KMS-11 (cell line): ENCODE measurements at regions not wholly inside any gene's neighbourhood (a gene's known extent, or its start where the extent isn't known, plus 50 kb on each side); places are given as distances from the start of the nearest gene placed in this dataset.
"Not testable (repeated sequence)": the region's sequence is repeated elsewhere in the genome, so short reads cannot be mapped to it uniquely, and the experiment has no call there.

Experiments used
- H2AFZ ChIP-seq: fragments of 200-600 bp; sonication (generic); 2 replicates; pipeline ENCODE4 v1.6.1; 2016; ENCODE audit warnings: antibody characterized with exemption, mixed run types, low read depth
- H3K27ac ChIP-seq: fragments of 200-600 bp; sonication (generic); 2 replicates; pipeline ENCODE4 v1.6.1; 2016; ENCODE audit warnings: mild to moderate bottlenecking, mixed run types
- H3K27me3 ChIP-seq: fragments of 200-600 bp; sonication (generic); 2 replicates; pipeline ENCODE4 v1.6.1; 2017; ENCODE audit warnings: mild to moderate bottlenecking, low read depth, mixed run types, moderate library complexity; ENCODE audit not compliant: insufficient read depth
- H3K36me3 ChIP-seq: fragments of 200-600 bp; sonication (generic); 2 replicates; pipeline ENCODE4 v1.6.1; 2017; ENCODE audit warnings: mild to moderate bottlenecking, mixed run types; ENCODE audit not compliant: insufficient read depth
- H3K4me1 ChIP-seq: fragments of 200-600 bp; sonication (generic); 2 replicates; pipeline ENCODE4 v1.6.1; 2016; ENCODE audit warnings: mild to moderate bottlenecking, low read depth, mixed run types; ENCODE audit not compliant: poor library complexity, severe bottlenecking
- H3K4me2 ChIP-seq: fragments of 200-600 bp; sonication (generic); 2 replicates; pipeline ENCODE4 v1.7.0; 2016; ENCODE audit warnings: mild to moderate bottlenecking, mixed run types
- H3K4me3 ChIP-seq: fragments of 200-600 bp; sonication (generic); IDR thresholded peaks from 2 replicates; pipeline ENCODE4 v1.6.1; 2017; ENCODE audit warnings: low read depth, low read length, mixed read lengths; ENCODE audit not compliant: insufficient read depth
- H3K79me2 ChIP-seq: fragments of 200-600 bp; sonication (generic); 2 replicates; pipeline ENCODE4 v1.6.1; 2016; ENCODE audit warnings: low read depth, mixed run types; ENCODE audit not compliant: insufficient read depth
- H3K9ac ChIP-seq: fragments of 200-600 bp; sonication (generic); 2 replicates; pipeline ENCODE4 v1.6.1; 2016; ENCODE audit warnings: mild to moderate bottlenecking, mixed run types
- H4K20me1 ChIP-seq: fragments of 200-600 bp; sonication (generic); 2 replicates; pipeline ENCODE4 v1.6.1; 2016; ENCODE audit warnings: mild to moderate bottlenecking, mixed run types; ENCODE audit not compliant: insufficient read depth
- TF ChIP-seq, protein P1 (sequence below): fragments of 200-600 bp; sonication (generic); conservative IDR thresholded peaks from 2 replicates; pipeline ENCODE4 v1.6.1; 2017; ENCODE audit warnings: low read depth, mild to moderate bottlenecking, antibody characterized with exemption, low read length, moderate library complexity, mixed read lengths

DNA sequence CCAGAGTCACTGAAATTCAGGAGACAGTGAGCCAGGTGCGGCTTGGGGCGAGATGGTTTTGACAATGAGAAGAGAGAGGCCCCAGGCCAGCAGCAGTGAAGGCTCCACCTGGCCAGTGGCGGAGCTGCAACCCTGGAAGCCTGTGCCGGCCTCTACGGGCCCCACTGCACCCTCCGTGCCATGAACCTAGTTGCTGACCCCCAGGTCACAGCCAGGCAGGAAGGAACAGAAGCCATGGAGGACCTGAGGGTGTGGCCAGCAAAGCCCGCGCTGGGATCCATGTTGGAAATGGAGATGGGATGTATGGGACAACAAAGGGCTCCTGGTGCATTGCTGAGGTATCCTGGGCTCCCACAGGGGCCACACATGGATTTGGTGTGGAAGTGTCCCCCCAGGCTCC is 1528.5 kb downstream of the BRD1 start:
- Histone ChIP-seq H3K27me3 (peaks cover 2% of the 10 kb centered on the region; the same call in 1 of the 2 replicates), H3K4me2 (no peak overlapping the region), H4K20me1 (no peaks in the 10 kb centered on the region), H2AFZ (no peak overlapping the region), H3K27ac (no peak overlapping the region), H3K4me3 (no peak overlapping the region), H3K79me2 (no peaks in the 10 kb centered on the region), H3K36me3 (no peaks in the 10 kb centered on the region), H3K9ac (no peak overlapping the region), H3K4me1 (no peaks in the 10 kb centered on the region)
- TF ChIP-seq, protein P1, sequence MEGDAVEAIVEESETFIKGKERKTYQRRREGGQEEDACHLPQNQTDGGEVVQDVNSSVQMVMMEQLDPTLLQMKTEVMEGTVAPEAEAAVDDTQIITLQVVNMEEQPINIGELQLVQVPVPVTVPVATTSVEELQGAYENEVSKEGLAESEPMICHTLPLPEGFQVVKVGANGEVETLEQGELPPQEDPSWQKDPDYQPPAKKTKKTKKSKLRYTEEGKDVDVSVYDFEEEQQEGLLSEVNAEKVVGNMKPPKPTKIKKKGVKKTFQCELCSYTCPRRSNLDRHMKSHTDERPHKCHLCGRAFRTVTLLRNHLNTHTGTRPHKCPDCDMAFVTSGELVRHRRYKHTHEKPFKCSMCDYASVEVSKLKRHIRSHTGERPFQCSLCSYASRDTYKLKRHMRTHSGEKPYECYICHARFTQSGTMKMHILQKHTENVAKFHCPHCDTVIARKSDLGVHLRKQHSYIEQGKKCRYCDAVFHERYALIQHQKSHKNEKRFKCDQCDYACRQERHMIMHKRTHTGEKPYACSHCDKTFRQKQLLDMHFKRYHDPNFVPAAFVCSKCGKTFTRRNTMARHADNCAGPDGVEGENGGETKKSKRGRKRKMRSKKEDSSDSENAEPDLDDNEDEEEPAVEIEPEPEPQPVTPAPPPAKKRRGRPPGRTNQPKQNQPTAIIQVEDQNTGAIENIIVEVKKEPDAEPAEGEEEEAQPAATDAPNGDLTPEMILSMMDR: no peak

DNA sequence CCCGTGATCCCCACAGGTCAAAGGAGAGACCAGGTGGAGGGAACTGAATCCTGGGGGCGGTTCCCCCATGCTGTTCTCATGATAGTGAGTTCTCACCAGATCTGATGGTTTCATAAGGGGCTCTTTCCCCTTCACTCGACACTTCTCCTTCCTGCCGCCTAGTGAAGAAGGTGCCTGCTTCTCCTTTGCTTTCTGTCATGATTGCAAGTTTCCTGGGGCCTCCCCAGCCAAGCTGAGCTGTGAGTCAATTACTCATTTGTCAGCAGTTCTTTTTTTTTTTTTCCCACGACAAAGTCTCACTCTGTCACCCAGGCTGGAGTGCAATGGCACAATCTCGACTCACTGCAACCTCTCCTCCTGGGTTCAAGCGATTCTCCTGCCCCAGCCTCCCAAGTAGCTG is 1530.4 kb downstream of the BRD1 start:
- H3K4me2 ChIP-seq: no peak overlapping the region
- no peak overlapping the region for H2AFZ ChIP-seq
- H3K36me3 ChIP-seq: no peaks in the 10 kb centered on the region
- H3K27ac ChIP-seq: no peak overlapping the region
- H3K9ac ChIP-seq: no peak overlapping the region
- H3K27me3 ChIP-seq: peaks cover 2% of the 10 kb centered on the region; the same call in 1 of the 2 replicates
- no peaks in the 10 kb centered on the region for H3K79me2 ChIP-seq
- H3K4me1 ChIP-seq: no peaks in the 10 kb centered on the region
- H3K4me3 ChIP-seq: no peak overlapping the region
- TF ChIP-seq, protein P1: no peak
- no peaks in the 10 kb centered on the region for H4K20me1 ChIP-seq

DNA sequence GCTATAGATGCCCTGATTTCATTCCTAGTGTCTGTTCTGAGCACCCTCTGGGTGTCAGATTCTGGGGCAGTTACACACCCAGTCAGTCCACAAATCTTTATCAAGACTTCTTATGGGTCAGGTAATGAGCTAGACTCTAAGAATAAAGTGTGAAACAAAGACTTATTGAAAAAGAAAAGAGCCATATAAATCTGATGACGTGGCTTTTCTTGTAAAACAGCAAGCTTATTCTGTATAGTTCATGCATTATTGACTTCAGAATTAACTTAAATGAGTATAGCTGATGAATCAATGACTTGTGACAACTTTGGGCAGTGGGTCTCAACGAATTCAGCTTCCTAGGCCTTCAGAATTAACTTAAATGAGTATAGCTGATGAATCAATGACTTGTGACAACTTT is 1527.5 kb downstream of the TBC1D22A start:
- not testable (repeated sequence) for H3K79me2 ChIP-seq, H3K4me1 ChIP-seq, H4K20me1 ChIP-seq, H3K4me2 ChIP-seq, H3K36me3 ChIP-seq, H2AFZ ChIP-seq, H3K4me3 ChIP-seq, H3K27ac ChIP-seq, H3K9ac ChIP-seq, H3K27me3 ChIP-seq

DNA sequence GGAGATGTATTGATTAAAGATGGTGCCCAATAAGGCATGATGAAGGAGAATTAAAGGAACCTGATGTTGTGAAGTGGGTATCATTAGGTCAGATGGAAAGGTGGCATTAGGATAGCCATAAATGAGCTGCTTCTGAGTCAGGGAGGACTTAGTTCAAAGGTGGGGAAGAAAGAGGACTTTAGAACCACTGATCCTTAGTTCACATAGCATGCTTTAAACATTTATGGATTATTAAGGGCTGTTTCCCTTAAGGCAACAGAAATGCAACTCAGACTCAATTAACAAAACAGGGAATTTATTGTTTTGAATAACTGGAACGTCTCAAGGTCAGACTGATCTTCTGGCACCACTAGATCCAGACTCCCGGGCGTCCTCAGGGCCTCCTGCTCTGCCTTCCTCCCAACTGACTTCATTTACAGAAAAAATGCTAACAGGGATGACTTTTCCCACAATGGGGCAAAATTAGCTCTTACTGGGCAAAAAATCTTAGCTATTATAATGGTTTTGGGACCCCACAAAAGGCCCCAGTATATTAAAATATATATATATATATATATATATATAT is 1526.0 kb downstream of the TBC1D22A start:
- TF ChIP-seq, protein P1: no peak
- Histone ChIP-seq H3K4me2 (no peak overlapping the region), H3K79me2 (no peaks in the 10 kb centered on the region), H3K27me3 (no peaks in the 10 kb centered on the region), H3K9ac (no peak overlapping the region), H3K4me3 (no peak overlapping the region), H2AFZ (no peak overlapping the region), H3K27ac (no peak overlapping the region), H3K4me1 (no peaks in the 10 kb centered on the region), H4K20me1 (no peaks in the 10 kb centered on the region), H3K36me3 (no peaks in the 10 kb centered on the region)

DNA sequence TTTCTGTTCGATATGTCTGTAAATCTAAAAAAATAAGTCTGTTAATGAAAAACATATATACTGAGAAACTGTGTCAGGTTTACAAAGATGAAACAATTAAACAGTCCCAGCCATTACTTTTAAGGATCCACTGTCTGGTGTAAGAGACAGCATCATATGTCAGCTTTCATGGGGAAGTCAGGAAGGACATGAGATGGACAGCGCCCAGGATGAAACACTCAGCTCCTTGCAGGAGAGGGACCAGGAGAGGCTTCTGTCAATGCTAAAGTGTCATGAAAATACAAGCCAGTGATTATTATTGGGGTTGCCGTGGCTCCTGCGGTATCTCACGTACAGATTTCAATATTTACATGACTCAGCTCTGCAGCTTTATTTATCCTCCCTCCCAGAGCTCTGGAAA is 1524.6 kb downstream of the TBC1D22A start:
- TF ChIP-seq, protein P1: no peak

More for the DNA sequence above, 1524.6 kb downstream of the TBC1D22A start:
- Histone ChIP-seq H3K27ac (no peak overlapping the region), H4K20me1 (no peaks in the 10 kb centered on the region), H3K4me2 (no peak overlapping the region), H3K27me3 (no peaks in the 10 kb centered on the region), H3K79me2 (no peaks in the 10 kb centered on the region), H3K9ac (no peak overlapping the region), H3K4me1 (no peaks in the 10 kb centered on the region), H3K36me3 (no peaks in the 10 kb centered on the region), H3K4me3 (no peak overlapping the region), H2AFZ (no peak overlapping the region)
